IgD-negative memory B cell (primary cell): ENCODE measurements at regions not wholly inside any gene's neighbourhood (a gene's known extent, or its start where the extent isn't known, plus 50 kb on each side); places are given as distances from the start of the nearest gene placed in this dataset.

Experiments used
- H3K27ac Mint-ChIP-seq, 3 donors: one replicate each; pipeline ENCODE4 v1.8.0; 2020 to 2022; ENCODE audit warnings: mild to moderate bottlenecking in 3 of 3, mixed read lengths in 3 of 3, moderate library complexity in 1 of 3
- H3K27me3 Mint-ChIP-seq: one replicate; pipeline ENCODE4 v1.8.0; 2021; ENCODE audit warnings: mixed read lengths
- H3K36me3 Mint-ChIP-seq: one replicate; pipeline ENCODE4 v1.8.0; 2020; ENCODE audit warnings: mild to moderate bottlenecking, mixed read lengths
- H3K4me1 Mint-ChIP-seq, 3 donors: one replicate each; pipeline ENCODE4 v1.8.0; 2020 to 2022; ENCODE audit warnings: mixed read lengths in 3 of 3, mild to moderate bottlenecking in 1 of 3
- H3K4me3 Mint-ChIP-seq, 4 donors: one replicate each; pipeline ENCODE4 v1.8.0; 2020 to 2022; ENCODE audit warnings: mild to moderate bottlenecking in 4 of 4, mixed read lengths in 4 of 4, moderate library complexity in 3 of 4
- H3K9me3 Mint-ChIP-seq, 3 donors: one replicate each; pipeline ENCODE4 v1.8.0; 2020 to 2021; ENCODE audit warnings: mixed read lengths in 3 of 3, mild to moderate bottlenecking in 1 of 3

DNA sequence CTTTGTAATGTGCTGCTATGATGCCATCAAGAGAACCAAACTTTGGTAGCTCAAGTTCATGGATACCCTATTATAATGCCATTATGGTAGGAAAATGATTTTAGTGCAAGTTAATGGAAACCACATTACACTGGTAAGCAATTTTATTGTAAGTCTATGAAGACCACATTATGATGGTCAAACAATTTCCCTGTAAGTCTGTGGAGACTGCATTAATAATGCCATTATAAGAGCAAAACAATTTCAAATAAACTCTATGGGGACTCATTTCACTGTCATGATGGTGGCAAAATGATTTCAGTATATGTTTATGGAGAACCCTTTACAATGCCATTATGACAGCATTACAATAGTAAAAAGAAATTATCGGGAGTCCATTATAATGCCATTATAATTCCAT is 602.0 kb upstream of the MEF2C start:
- no peak overlapping the region for H3K4me3 Mint-ChIP-seq

GRCh38 chr5:89480406-89481007 is 597.5 kb upstream of the MEF2C start:
- no peaks in the 10 kb centered on the region for H3K36me3 Mint-ChIP-seq
- no peaks in the 10 kb centered on the region for H3K27me3 Mint-ChIP-seq
- no peak overlapping the region for H3K4me3 Mint-ChIP-seq
- H3K4me1 Mint-ChIP-seq, result no peaks in the 10 kb centered on the region
- peaks cover 0 to 1% (median 0%) of the 10 kb centered on the region in 3 donors for H3K9me3 Mint-ChIP-seq
- H3K27ac Mint-ChIP-seq, result no peak overlapping the region

More for the DNA sequence above, 602.0 kb upstream of the MEF2C start:
- Mint-ChIP-seq H3K4me1 (no peaks in the 10 kb centered on the region), H3K27ac (no peak overlapping the region), H3K9me3 (peaks cover 0 to 2% (median 0%) of the 10 kb centered on the region in 3 donors), H3K27me3 (no peaks in the 10 kb centered on the region), H3K36me3 (no peaks in the 10 kb centered on the region)

GRCh38 chr5:89478851-89479250 is 595.9 kb upstream of the MEF2C start:
- no peaks in the 10 kb centered on the region for H3K36me3 Mint-ChIP-seq
- H3K27me3 Mint-ChIP-seq, result no peaks in the 10 kb centered on the region
- H3K27ac Mint-ChIP-seq, result no peak overlapping the region
- peaks cover 0 to 2% (median 0%) of the 10 kb centered on the region in 3 donors for H3K4me1 Mint-ChIP-seq
- no peak overlapping the region for H3K4me3 Mint-ChIP-seq
- peaks cover 0 to 1% (median 0%) of the 10 kb centered on the region in 3 donors for H3K9me3 Mint-ChIP-seq

GRCh38 chr5:89473196-89473595 is 590.2 kb upstream of the MEF2C start:
- H3K4me1 Mint-ChIP-seq, result peaks cover 0 to 2% (median 0%) of the 10 kb centered on the region in 3 donors
- no peak overlapping the region for H3K27ac Mint-ChIP-seq
- H3K9me3 Mint-ChIP-seq, result peaks cover 0 to 1% (median 0%) of the 10 kb centered on the region in 3 donors
- no peaks in the 10 kb centered on the region for H3K36me3 Mint-ChIP-seq
- no peaks in the 10 kb centered on the region for H3K27me3 Mint-ChIP-seq
- H3K4me3 Mint-ChIP-seq, result no peak overlapping the region

DNA sequence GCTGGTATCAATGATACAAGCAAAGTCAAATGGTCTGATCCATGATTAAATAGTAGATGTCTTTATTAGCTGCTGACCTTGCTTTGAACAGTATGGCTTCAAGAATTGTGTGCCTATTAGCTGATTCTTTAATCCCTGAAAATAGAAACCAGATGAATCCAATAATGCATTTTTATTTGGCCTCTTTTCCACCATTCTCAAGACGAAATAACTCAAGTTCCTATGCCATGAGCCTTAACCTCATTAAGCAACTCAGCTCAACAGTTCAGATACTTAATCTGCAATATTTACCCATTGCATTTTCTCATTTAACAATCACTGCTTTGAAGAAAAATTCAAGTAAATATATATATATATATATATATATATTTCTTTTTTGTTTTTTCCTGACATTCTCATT is 588.6 kb upstream of the MEF2C start:
- Mint-ChIP-seq H3K4me1 (peaks cover 0 to 2% (median 0%) of the 10 kb centered on the region in 3 donors), H3K27ac (no peak overlapping the region), H3K9me3 (peaks cover 0 to 1% (median 0%) of the 10 kb centered on the region in 3 donors), H3K27me3 (no peaks in the 10 kb centered on the region), H3K36me3 (no peaks in the 10 kb centered on the region), H3K4me3 (no peak overlapping the region)

DNA sequence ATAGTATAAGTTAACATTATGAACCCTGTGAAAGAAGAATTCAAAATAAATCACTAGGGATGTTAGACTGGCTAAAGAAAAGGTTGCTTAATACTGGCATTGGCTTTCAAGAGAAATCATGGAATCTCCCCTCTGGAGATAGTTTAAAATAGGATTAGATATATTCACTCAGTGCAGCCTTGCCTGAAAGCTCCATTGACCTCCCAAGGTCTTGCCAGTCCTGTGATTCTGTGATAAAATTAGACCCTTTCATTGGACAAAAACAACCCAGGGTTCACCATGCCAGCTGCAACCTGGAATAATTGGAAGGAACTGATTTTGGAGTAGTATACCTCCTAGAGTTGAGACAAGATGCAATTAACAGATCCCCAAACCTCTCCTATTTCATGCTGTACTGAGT is 588.1 kb upstream of the MEF2C start:
- H3K4me1 Mint-ChIP-seq, result peaks cover 0 to 2% (median 0%) of the 10 kb centered on the region in 3 donors
- H3K36me3 Mint-ChIP-seq, result no peaks in the 10 kb centered on the region
- no peak overlapping the region for H3K4me3 Mint-ChIP-seq
- H3K27ac Mint-ChIP-seq, result no peak overlapping the region
- no peaks in the 10 kb centered on the region for H3K27me3 Mint-ChIP-seq
- peaks cover 0 to under 1% (median 0%) of the 10 kb centered on the region in 3 donors for H3K9me3 Mint-ChIP-seq

- no peak overlapping the region for H3K27ac Mint-ChIP-seq
- H3K4me1 Mint-ChIP-seq, result peaks cover 0 to 2% (median 0%) of the 10 kb centered on the region in 3 donors
- H3K4me3 Mint-ChIP-seq, result no peak overlapping the region
- H3K9me3 Mint-ChIP-seq, result no peaks in the 10 kb centered on the region
- H3K27me3 Mint-ChIP-seq, result no peaks in the 10 kb centered on the region
- H3K36me3 Mint-ChIP-seq, result no peaks in the 10 kb centered on the region
These were observed 587.7 kb upstream of the MEF2C start for GRCh38 chr5:89470658-89471057.

DNA sequence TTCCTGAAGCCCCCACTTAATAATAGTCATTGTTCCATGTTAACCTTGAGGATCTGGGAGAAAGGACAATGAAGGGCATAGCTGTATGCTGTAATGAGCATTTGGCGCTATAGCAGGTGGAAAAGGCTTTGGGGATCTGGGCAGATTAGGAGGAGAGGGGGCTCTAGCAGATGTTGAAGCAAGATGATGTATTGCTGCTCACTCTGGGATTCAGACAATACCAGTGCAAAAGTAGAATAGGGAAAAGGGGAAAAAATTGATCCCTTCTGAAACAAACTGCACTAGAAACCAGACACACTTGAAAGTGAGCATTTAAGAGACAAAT is 575.3 kb upstream of the MEF2C start:
- Mint-ChIP-seq H3K9me3 (peaks cover 0 to 2% (median 0%) of the 10 kb centered on the region in 3 donors), H3K27ac (peak overlapping the region in 1 of 3 donors; percentile 4), H3K36me3 (peaks cover 4% of the 10 kb centered on the region), H3K27me3 (no peaks in the 10 kb centered on the region), H3K4me1 (peaks cover 11 to 21% (median 14%) of the 10 kb centered on the region in 3 donors), H3K4me3 (no peak overlapping the region)

DNA sequence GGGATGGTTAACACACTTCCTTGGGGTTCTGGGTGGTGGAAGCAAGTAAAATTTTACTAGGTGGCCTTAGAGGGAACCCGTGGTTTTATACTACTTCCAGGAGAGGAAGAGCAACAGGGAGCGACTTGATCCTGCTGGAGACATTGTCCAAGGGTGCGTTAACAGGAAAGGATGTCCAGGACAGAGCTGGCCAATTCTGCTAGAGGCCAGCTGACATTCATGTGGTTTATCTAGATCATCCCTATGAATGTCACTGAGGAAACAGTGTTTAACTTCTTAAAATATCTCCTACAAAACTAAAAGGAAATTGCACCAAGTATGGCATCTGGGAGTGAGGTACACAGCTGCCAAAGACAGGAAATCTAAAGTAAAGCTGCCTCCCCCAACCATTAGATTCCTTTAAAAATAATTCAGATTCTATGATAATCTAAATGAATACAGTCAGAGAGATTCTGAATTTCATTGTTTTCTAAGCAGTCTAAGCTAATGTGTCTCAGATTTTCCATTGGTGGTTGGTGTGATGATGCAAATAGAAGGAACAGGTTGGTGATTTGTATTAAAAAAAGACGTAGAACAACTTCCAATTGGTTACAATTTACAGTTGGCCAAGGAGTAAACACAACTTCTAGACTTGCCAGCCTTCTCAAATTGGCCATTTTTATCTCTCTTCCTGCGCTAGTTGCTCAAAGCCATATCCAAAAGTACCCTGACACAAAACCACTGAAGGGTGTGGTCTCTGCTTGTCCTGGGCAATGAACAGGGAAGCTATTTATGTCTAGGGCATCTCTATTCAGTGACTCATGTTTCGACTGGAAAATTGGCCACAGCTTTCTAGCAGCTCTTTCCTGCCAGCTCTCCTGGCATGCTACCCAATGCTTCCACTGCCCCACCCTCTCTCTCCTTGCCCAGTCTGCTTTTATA is 574.7 kb upstream of the MEF2C start:
- peak overlapping the region in 1 of 3 donors; percentile 4 for H3K27ac Mint-ChIP-seq
- no peak overlapping the region for H3K4me3 Mint-ChIP-seq
- H3K4me1 Mint-ChIP-seq, result peaks cover 11 to 21% (median 14%) of the 10 kb centered on the region in 3 donors
- peaks cover 0 to 2% (median 0%) of the 10 kb centered on the region in 3 donors for H3K9me3 Mint-ChIP-seq
- H3K27me3 Mint-ChIP-seq, result no peaks in the 10 kb centered on the region
- peaks cover 3% of the 10 kb centered on the region for H3K36me3 Mint-ChIP-seq

- peaks cover 6 to 15% (median 15%) of the 10 kb centered on the region in 3 donors for H3K4me1 Mint-ChIP-seq
- H3K9me3 Mint-ChIP-seq, result peaks cover 0 to 2% (median 0%) of the 10 kb centered on the region in 3 donors
- peak overlapping the region in 1 of 3 donors; percentile 89 for H3K27ac Mint-ChIP-seq
- peaks cover 1% of the 10 kb centered on the region for H3K27me3 Mint-ChIP-seq
- H3K36me3 Mint-ChIP-seq, result no peaks in the 10 kb centered on the region
- H3K4me3 Mint-ChIP-seq, result peak overlapping the region in 1 of 4 donors; percentile 7
These were observed 569.1 kb upstream of the MEF2C start for GRCh38 chr5:89452081-89452480.

GRCh38 chr5:89451263-89451662 is 568.3 kb upstream of the MEF2C start:
- Mint-ChIP-seq H3K4me3 (no peak overlapping the region), H3K27ac (no peak overlapping the region), H3K9me3 (peaks cover 0 to 2% (median 0%) of the 10 kb centered on the region in 3 donors), H3K4me1 (peaks cover 6 to 12% (median 11%) of the 10 kb centered on the region in 3 donors), H3K27me3 (peaks cover 1% of the 10 kb centered on the region), H3K36me3 (no peaks in the 10 kb centered on the region)

GRCh38 chr5:89450149-89450538 is 567.2 kb upstream of the MEF2C start:
- Mint-ChIP-seq H3K36me3 (no peaks in the 10 kb centered on the region), H3K27me3 (peaks cover 1% of the 10 kb centered on the region), H3K27ac (no peak overlapping the region), H3K4me3 (peak overlapping the region in 1 of 4 donors; percentile 37), H3K9me3 (no peaks in the 10 kb centered on the region), H3K4me1 (peaks cover 6 to 21% (median 15%) of the 10 kb centered on the region in 3 donors)

DNA sequence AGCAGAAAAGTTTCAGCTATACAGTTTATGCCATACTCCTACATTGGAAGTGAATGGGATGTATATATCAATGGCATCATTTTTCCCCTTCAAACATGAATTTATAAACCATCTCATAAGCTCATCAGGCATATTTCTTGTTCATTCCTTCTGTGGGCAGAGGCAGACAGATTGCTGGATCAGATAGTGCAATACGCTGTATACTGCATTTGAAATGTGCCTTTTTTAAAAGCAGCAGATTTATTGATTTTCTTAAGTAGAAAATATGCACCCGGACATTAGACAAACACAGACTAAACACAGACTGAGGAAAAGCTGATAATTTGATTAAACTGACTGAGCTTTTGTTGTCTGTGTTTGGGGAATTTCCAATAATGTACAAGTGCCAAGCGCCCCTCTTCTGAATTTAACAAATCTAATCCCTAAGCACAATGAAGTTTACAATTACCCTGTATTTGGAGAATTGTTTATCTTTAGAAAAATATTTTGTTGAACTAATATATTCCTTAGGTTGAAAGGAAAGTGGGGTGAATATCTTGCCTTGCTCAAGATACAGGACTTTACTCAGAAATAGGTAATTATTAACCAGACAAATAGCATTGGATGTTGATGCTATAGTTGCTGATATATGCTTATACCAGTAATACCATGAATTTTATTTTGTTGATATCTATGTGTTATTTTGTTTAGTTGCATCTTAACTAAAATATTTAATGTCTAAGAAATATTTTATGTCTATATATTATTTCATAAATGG is 566.6 kb upstream of the MEF2C start:
- no peaks in the 10 kb centered on the region for H3K9me3 Mint-ChIP-seq
- H3K27me3 Mint-ChIP-seq, result peaks cover 1% of the 10 kb centered on the region
- H3K4me1 Mint-ChIP-seq, result peaks cover 8 to 20% (median 20%) of the 10 kb centered on the region in 3 donors
- H3K4me3 Mint-ChIP-seq, result peak overlapping the region in 1 of 4 donors; percentile 0
- H3K27ac Mint-ChIP-seq, result peak overlapping the region in 2 of 3 donors; percentile 42 to 83
- H3K36me3 Mint-ChIP-seq, result no peaks in the 10 kb centered on the region

GRCh38 chr5:89447027-89447426 is 564.0 kb upstream of the MEF2C start:
- Mint-ChIP-seq H3K27ac (peak overlapping the region; percentile 47 to 77 (median 48)), H3K4me3 (peak overlapping the region in 1 of 4 donors; percentile 22), H3K4me1 (peaks cover 14 to 31% (median 21%) of the 10 kb centered on the region in 3 donors), H3K36me3 (no peaks in the 10 kb centered on the region), H3K27me3 (peaks cover 1% of the 10 kb centered on the region), H3K9me3 (no peaks in the 10 kb centered on the region)
